Stimulated activated CD4-positive, alpha-beta T cell treated with anti-CD3 and anti-CD28 coated beads, Interleukin-12 subunit alpha, Interleukin-12 subunit beta, amount 100 ng/mL, for 24 hours (primary cell): ENCODE measurements at regions not wholly inside any gene's neighbourhood (a gene's known extent, or its start where the extent isn't known, plus 50 kb on each side); places are given as distances from the start of the nearest gene placed in this dataset.

Experiments used
- DNase-seq, 2 experiments: peaks; one replicate each; pipeline ENCODE4 v3.0.0-alpha.2; 2020; ENCODE audit warnings: low read depth in 2 of 2

GRCh38 chr1:99163671-99164070 lies 100.6 kb upstream of the PLPPR4 start:
- no peak for DNase-seq

GRCh38 chr1:99170516-99170915 lies 93.8 kb upstream of the PLPPR4 start:
- DNase-seq, result no peak

- DNase-seq, result no peak
Observed at GRCh38 chr1:99171184-99171813, 93.0 kb upstream of the PLPPR4 start.

GRCh38 chr1:99173282-99173681 lies 91.0 kb upstream of the PLPPR4 start:
- no peak for DNase-seq

GRCh38 chr1:99173900-99174299 lies 90.4 kb upstream of the PLPPR4 start:
- no peak for DNase-seq

- DNase-seq, result no peak
Observed at GRCh38 chr1:99176753-99177152, 87.5 kb upstream of the PLPPR4 start.

- no peak for DNase-seq
Observed at GRCh38 chr1:99177465-99177864, 86.8 kb upstream of the PLPPR4 start.

- peak; percentile 33 to 59 for DNase-seq
Observed at GRCh38 chr1:99180343-99180808, 83.9 kb upstream of the PLPPR4 start.

GRCh38 chr1:99180915-99181314 lies 83.4 kb upstream of the PLPPR4 start:
- DNase-seq, result no peak

GRCh38 chr1:99181892-99182291 lies 82.4 kb upstream of the PLPPR4 start:
- no peak for DNase-seq

- no peak for DNase-seq
Observed at GRCh38 chr1:99185196-99185595, 79.1 kb upstream of the PLPPR4 start.

GRCh38 chr1:99193431-99193830 lies 70.9 kb upstream of the PLPPR4 start:
- no peak for DNase-seq

- DNase-seq, result no peak
Observed at GRCh38 chr1:99198393-99198792, 65.9 kb upstream of the PLPPR4 start.

GRCh38 chr1:99207216-99207615 lies 57.1 kb upstream of the PLPPR4 start:
- no peak for DNase-seq
